ENCODE measurements at regions not wholly inside any gene's neighbourhood (a gene's known extent, or its start where the extent isn't known, plus 50 kb on each side); places are given as distances from the start of the nearest gene placed in this dataset.

DNA sequence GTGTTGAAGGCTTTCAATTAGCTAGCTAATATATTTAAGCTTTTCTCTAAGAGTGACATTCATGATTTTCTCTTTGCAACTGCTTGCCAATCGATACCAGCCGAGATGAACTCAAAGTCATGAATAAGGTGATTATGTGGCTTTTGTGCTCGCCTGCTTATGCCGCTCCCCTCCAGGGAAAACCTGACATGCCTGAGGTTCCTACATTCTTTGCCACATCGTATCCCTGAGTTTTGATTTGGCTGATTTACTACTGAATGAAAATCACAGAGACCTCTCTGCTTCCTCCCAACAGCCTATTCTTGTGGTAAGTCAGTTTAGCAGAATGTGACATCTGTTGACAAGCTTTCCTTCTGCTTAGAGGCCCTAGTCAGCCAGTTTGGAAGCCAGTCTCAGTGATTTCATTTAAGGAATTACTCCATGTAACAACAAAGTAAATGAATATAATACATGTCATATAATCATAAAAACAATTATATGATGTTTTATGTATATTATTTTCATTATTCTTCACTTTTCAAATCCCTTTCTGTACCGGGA, 513.4 kb downstream of the CSNK1G3 start:
- TF ChIP-seq, protein P1, sequence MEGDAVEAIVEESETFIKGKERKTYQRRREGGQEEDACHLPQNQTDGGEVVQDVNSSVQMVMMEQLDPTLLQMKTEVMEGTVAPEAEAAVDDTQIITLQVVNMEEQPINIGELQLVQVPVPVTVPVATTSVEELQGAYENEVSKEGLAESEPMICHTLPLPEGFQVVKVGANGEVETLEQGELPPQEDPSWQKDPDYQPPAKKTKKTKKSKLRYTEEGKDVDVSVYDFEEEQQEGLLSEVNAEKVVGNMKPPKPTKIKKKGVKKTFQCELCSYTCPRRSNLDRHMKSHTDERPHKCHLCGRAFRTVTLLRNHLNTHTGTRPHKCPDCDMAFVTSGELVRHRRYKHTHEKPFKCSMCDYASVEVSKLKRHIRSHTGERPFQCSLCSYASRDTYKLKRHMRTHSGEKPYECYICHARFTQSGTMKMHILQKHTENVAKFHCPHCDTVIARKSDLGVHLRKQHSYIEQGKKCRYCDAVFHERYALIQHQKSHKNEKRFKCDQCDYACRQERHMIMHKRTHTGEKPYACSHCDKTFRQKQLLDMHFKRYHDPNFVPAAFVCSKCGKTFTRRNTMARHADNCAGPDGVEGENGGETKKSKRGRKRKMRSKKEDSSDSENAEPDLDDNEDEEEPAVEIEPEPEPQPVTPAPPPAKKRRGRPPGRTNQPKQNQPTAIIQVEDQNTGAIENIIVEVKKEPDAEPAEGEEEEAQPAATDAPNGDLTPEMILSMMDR (optimal IDR thresholded peaks at IDR 0.05 in 1 of 3, IDR thresholded peaks at IDR 0.05 in 1 of 3, conservative IDR thresholded peaks at IDR 0.05 in 1 of 3; ENCODE audit: extremely low read depth in 1 of 3, insufficient read depth in 2 of 3, low read length in 3 of 3): no peak
- no peak for TF ChIP-seq EZH2 (IDR thresholded peaks at IDR 0.05; ENCODE audit: low read length)

Measured in keratinocyte (primary cell).